RKO (cell line): ENCODE measurements at regions not wholly inside any gene's neighbourhood (a gene's known extent, or its start where the extent isn't known, plus 50 kb on each side); places are given as distances from the start of the nearest gene placed in this dataset.

ENCODE experiments used
- DNase-seq: peaks from one replicate; pipeline ENCODE4 v3.0.0-alpha.2; 2016; ENCODE audit warnings: low spot score

- DNase-seq, result no peak
Observed at GRCh38 chr3:59653405-59654122, 603.7 kb upstream of the CFAP20DC start.

DNA sequence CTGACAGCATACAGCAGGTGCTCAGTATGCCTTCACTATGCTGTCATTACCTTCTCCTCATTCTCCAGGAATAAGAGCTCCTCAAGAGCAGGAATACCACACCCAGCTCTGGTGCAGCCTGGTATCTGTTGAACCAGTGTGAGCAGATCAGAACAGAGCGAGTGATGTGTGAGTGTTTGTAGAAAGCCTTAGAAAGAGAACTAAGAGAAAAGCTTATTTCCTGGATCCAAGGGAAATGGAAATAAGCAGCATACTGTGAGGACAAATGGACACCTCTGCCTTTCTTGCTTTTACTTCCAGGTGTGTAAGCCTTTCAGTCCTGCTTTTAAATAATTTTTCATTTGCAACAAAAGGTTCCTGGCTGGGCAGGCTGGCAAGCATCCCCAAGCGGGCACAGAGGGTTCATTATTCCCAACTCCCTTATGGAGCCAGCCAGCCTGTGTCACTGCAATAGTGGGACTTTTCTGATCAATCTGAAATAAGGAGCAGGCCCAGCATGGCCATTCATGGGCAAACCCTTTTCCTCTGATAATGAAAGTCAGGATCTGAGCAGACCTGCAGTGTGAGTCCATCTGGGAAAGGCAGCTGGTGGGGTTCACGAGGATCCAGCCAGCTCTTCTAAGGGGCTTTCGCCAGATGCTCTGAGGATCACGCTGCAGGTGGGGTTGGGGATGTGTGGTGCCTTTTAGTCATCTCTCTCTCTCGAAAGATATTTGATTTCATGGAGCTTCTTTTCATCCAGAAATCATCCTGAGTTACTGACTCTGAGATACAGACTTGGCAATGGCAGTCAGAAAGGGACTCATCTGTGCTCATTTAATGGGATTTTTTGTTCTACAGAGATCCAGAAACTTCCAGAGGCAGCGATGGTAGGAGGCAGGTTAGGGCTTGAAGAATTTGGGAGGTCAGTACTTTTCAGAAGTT lies 594.9 kb upstream of the CFAP20DC start:
- no peak for DNase-seq

- no peak for DNase-seq
Observed at GRCh38 chr3:59641169-59641899, 591.5 kb upstream of the CFAP20DC start.

DNA sequence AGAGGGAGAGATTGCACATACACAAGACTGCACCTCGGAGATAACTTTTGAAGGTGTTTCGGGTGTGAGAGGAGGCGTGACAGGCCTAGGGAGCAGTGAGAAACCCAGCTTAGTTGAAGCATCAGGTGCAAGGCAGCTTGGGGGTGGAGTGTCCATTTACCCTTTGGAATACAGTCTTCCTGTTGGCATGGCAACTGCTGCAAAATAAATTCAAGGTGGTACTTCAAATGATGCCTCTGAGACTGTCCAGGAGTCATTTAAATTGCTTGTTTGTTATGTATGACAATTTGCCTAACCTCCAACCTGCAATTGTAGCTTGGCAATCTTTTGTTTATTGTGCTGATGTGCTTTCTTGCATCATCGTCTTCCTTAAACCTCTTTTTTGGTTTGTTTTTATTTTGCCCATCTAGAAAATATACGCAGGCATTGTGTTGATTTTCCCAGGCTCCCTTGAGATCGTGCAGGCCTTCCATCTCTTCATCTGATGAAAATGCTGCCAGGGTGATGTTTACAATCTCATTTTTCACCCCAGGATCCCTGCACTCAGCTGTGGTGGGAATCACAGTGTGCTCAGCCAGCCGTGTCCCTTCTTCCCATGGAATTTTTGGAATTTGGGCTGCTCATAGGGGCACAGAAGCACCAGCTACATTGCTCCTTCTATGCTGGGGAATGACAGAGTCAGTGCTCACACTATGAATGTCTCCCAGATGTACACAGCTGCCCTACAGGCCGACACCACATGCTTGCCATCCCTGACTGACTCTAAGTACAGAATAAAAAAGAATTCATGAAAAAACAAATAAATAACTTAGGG lies 583.1 kb upstream of the CFAP20DC start:
- DNase-seq, result no peak

GRCh38 chr3:59631482-59631881 lies 581.7 kb upstream of the CFAP20DC start:
- DNase-seq, result no peak

GRCh38 chr3:59621037-59621436 lies 571.2 kb upstream of the CFAP20DC start:
- no peak for DNase-seq

- DNase-seq, result no peak
Observed at GRCh38 chr3:59620325-59620724, 570.5 kb upstream of the CFAP20DC start.

DNA sequence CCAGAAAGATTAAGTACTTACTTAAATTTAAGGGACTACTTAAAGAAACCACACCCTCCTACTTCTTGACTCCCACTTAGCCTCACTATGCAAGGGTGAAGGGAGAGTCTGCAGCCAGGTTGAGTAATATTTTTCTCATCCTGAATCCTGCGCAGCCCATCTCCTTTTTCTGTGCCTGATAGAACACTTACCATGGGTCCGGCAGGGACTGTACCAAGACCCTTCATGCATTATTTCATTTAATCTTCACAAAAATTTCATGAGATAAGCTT lies 562.6 kb upstream of the CFAP20DC start:
- DNase-seq, result no peak

DNA sequence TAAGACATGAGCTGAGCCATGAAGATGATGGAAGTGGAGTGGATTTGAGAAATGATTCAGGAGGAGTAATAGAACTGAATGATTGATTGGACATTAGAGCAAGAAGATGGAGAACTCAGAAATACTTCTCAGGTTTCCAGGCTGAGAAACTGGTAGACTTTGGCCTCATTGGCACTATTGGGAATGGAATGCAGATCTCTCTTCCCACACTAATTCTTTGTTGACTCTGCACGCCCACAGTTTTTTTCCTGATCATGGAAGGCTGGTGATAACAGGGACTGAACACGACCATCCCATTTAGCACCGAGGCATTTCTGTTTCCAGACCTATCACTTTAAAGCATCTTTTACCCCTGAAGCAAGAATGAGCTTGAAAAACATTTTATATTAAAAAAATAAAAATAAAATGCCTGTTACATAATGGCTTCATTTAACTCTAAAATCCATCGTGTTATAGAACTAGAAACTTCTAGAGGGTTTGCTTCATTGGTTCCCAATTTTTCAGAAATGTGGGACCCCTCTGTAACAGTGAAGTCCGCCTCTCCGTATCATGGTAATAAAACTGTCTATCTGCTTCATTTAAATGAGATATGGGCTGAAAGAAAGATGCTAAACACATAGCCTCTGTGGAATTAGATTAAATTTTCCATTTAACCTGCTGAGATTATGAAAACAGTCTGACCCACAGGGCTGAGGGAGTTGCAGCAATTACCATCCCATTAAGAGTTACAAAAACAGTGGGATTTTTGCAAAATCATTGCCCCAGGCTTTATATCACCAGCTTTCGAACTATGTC lies 562.0 kb upstream of the CFAP20DC start:
- no peak for DNase-seq

GRCh38 chr3:59609657-59610348 lies 560.0 kb upstream of the CFAP20DC start:
- DNase-seq, result no peak

- no peak for DNase-seq
Observed at GRCh38 chr3:59608356-59608755, 558.5 kb upstream of the CFAP20DC start.

- DNase-seq, result no peak
Observed at GRCh38 chr3:59607656-59608055, 557.8 kb upstream of the CFAP20DC start.

- no peak for DNase-seq
Observed at GRCh38 chr3:59606638-59607266, 556.9 kb upstream of the CFAP20DC start.

- DNase-seq, result no peak
Observed at GRCh38 chr3:59605944-59606534, 556.2 kb upstream of the CFAP20DC start.

DNA sequence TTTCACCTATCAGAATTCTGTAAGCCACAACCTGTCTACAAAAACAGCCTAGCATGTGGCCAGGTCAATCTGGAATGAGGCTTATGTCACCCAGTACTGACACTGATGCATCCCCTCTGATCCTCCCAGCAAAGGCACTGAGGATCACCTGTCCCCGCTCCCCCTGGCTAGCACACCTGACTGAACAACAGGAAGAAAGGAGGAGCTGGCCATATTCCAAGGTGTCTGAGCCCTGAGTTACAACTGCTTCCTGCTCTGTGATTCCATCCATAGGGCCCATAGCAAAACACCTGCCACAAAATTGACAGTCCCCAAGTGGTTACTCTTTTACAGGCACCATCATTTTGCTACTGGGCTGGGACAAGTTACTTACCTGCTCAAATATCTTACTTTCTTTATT lies 555.5 kb upstream of the CFAP20DC start:
- DNase-seq, result no peak

DNA sequence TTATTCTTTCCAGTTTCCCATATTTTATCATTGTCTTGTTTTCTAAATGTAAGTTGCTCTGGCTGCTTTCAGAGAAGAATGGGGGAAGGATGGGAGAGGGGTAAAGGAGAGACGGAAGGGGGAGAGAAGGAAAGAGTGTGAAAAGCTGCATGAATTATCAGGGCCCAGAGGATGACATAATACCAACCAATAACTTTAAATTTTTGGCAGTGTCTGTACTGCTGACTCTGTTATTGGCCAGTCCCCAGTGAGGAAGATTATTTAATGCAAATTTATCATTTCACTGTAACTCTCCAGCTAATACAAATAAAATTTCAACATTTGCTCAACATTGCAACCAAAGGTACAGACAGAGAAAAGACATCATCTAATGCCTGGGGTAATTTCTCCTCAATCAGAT lies 551.7 kb upstream of the CFAP20DC start:
- DNase-seq, result no peak

GRCh38 chr3:59600631-59601030 lies 550.8 kb upstream of the CFAP20DC start:
- no peak for DNase-seq

- no peak for DNase-seq
Observed at GRCh38 chr3:59596741-59597140, 546.9 kb upstream of the CFAP20DC start.

DNA sequence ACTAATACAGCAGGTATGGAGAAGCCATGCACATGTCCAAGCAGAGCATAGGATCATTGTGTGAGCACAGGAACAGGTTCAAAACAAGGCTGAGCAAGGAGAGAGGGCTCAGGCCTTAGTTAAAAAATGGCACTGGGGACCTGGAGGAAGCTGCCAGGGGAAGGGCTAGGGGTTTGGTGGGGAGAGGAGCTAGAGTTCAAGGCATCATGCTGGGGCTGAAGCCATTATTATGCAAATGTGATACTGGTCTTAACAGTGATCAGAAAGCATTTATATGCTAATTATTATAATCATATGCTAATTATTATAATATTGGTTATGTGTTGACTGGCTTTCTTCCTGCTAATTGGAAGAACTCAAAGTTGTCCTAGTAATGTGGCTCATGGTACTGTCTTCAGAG lies 546.0 kb upstream of the CFAP20DC start:
- no peak for DNase-seq

- no peak for DNase-seq
Observed at GRCh38 chr3:59593380-59593779, 543.6 kb upstream of the CFAP20DC start.
